ENCODE measurements at regions not wholly inside any gene's neighbourhood (a gene's known extent, or its start where the extent isn't known, plus 50 kb on each side); places are given as distances from the start of the nearest gene placed in this dataset.
"Not testable (repeated sequence)": the region's sequence is repeated elsewhere in the genome, so short reads cannot be mapped to it uniquely, and the experiment has no call there.

GRCh38 chr13:112198396-112199010 is 131.6 kb downstream of the SOX1 start:
- DNase-seq, result no peak

GRCh38 chr13:112200200-112200599 is 133.3 kb downstream of the SOX1 start:
- DNase-seq, result no peak

- no peak for DNase-seq
Measured at GRCh38 chr13:112202266-112202665, 135.3 kb downstream of the SOX1 start.

- DNase-seq, result no peak
Measured at GRCh38 chr13:112202966-112203365, 136.0 kb downstream of the SOX1 start.

GRCh38 chr13:112203614-112204013 is 136.7 kb downstream of the SOX1 start:
- DNase-seq, result no peak

GRCh38 chr13:112204346-112205327 is 137.7 kb downstream of the SOX1 start:
- DNase-seq, result no peak

GRCh38 chr13:112205990-112206389 is 139.0 kb downstream of the SOX1 start:
- no peak for DNase-seq

GRCh38 chr13:112207129-112207528 is 140.2 kb downstream of the SOX1 start:
- no peak for DNase-seq

- no peak for DNase-seq
Measured at GRCh38 chr13:112208656-112209055, 141.7 kb downstream of the SOX1 start.

GRCh38 chr13:112209266-112209665 is 142.3 kb downstream of the SOX1 start:
- no peak for DNase-seq

- DNase-seq, result no peak
Measured at GRCh38 chr13:112209711-112210110, 142.8 kb downstream of the SOX1 start.

- no peak for DNase-seq
Measured at GRCh38 chr13:112210371-112210770, 143.4 kb downstream of the SOX1 start.

- DNase-seq, result no peak
Measured at GRCh38 chr13:112212533-112212932, 145.6 kb downstream of the SOX1 start.

- DNase-seq, result no peak
Measured at GRCh38 chr13:112213467-112214255, 146.7 kb downstream of the SOX1 start.

GRCh38 chr13:112215871-112216270 is 148.9 kb downstream of the SOX1 start:
- DNase-seq, result no peak

GRCh38 chr13:112217431-112217830 is 150.5 kb downstream of the SOX1 start:
- DNase-seq, result no peak

GRCh38 chr13:112218416-112218815 is 151.5 kb downstream of the SOX1 start:
- DNase-seq, result no peak

GRCh38 chr13:112219740-112220139 is 152.8 kb downstream of the SOX1 start:
- DNase-seq, result no peak

GRCh38 chr13:112220296-112220875 is 153.4 kb downstream of the SOX1 start:
- no peak for DNase-seq

GRCh38 chr13:112220925-112221324 is 154.0 kb downstream of the SOX1 start:
- DNase-seq, result no peak

- DNase-seq, result no peak
Measured at GRCh38 chr13:112222971-112223370, 153.2 kb upstream of the SPACA7 start.

GRCh38 chr13:112223929-112224328 is 152.2 kb upstream of the SPACA7 start:
- DNase-seq, result not testable (repeated sequence)
